OCI-LY1 (cell line): ENCODE measurements at regions not wholly inside any gene's neighbourhood (a gene's known extent, or its start where the extent isn't known, plus 50 kb on each side); places are given as distances from the start of the nearest gene placed in this dataset.

Source experiments
- H2AFZ ChIP-seq: fragments of 200-600 bp; sonication (generic), shearing (Covaris generic); 2 replicates; pipeline ENCODE4 v1.6.0; 2014; ENCODE audit warnings: antibody characterized with exemption, mild to moderate bottlenecking, low read length
- H3F3A ChIP-seq: fragments of 200-600 bp; sonication (generic), shearing (Covaris generic); 2 replicates; pipeline ENCODE4 v1.6.0; 2014; ENCODE audit warnings: mild to moderate bottlenecking, antibody characterized with exemption, low read length, moderate library complexity; ENCODE audit not compliant: insufficient read depth
- H3K27ac ChIP-seq: fragments of 200-600 bp; sonication (generic); 2 replicates; pipeline ENCODE4 v1.5.1; 2014; ENCODE audit warnings: low read length, mixed run types, mild to moderate bottlenecking, low read depth; ENCODE audit not compliant: poor library complexity, severe bottlenecking
- H3K27me3 ChIP-seq: fragments of 200-600 bp; sonication (generic); 2 replicates; pipeline ENCODE4 v1.6.0; 2014; ENCODE audit warnings: antibody characterized with exemption, mild to moderate bottlenecking, low read length, moderate library complexity; ENCODE audit not compliant: insufficient read depth
- H3K36me3 ChIP-seq: fragments of 200-600 bp; sonication (generic); 2 replicates; pipeline ENCODE4 v1.6.1; 2014; ENCODE audit warnings: mild to moderate bottlenecking, antibody characterized with exemption, low read length, moderate library complexity, mixed read lengths; ENCODE audit not compliant: insufficient read depth
- H3K4me1 ChIP-seq: fragments of 200-600 bp; sonication (generic); 2 replicates; pipeline ENCODE4 v1.5.1; 2014; ENCODE audit warnings: mild to moderate bottlenecking, low read length, moderate library complexity; ENCODE audit not compliant: insufficient read depth, severe bottlenecking
- H3K4me2 ChIP-seq: fragments of 200-600 bp; sonication (generic), shearing (Covaris generic); 2 replicates; pipeline ENCODE4 v1.6.1; 2014; ENCODE audit warnings: low read length
- H3K4me3 ChIP-seq: fragments of 200-600 bp; sonication (generic); 2 replicates; pipeline ENCODE4 v1.5.1; 2014; ENCODE audit warnings: low read length, low read depth, mild to moderate bottlenecking, mixed read lengths; ENCODE audit not compliant: poor library complexity, severe bottlenecking
- H3K79me2 ChIP-seq: fragments of 200-600 bp; shearing (Covaris generic); 2 replicates; pipeline ENCODE4 v1.6.1; 2016; ENCODE audit warnings: mixed run types, low read length, mixed read lengths; ENCODE audit not compliant: insufficient read depth
- H3K9ac ChIP-seq: fragments of 200-600 bp; sonication (generic), shearing (Covaris generic); 2 replicates; pipeline ENCODE4 v1.6.1; 2014; ENCODE audit warnings: mild to moderate bottlenecking, low read length, mixed read lengths
- H3K9me2 ChIP-seq: fragments of 200-600 bp; sonication (generic), shearing (Covaris generic); 2 replicates; pipeline ENCODE4 v1.6.1; 2014; ENCODE audit warnings: low read depth, mild to moderate bottlenecking, low read length, mixed read lengths
- H3K9me3 ChIP-seq: fragments of 200-600 bp; shearing (Covaris generic); 2 replicates; pipeline ENCODE4 v1.6.1; 2014; ENCODE audit warnings: low read length, mixed read lengths
- H4K20me1 ChIP-seq: fragments of 200-600 bp; sonication (generic), shearing (Covaris generic); 2 replicates; pipeline ENCODE4 v1.6.0; 2016; ENCODE audit warnings: mild to moderate bottlenecking, low read length; ENCODE audit not compliant: insufficient read depth
- CTCF ChIP-seq: fragments of 200-600 bp; sonication (generic), shearing (Covaris generic); IDR thresholded peaks from 2 replicates; pipeline ENCODE4 v1.5.1; 2017; ENCODE audit warnings: mild to moderate bottlenecking, antibody characterized with exemption, low read length, moderate library complexity, mixed read lengths
- EZH2 ChIP-seq: fragments of 200-600 bp; sonication (generic), shearing (Covaris generic); IDR thresholded peaks from 2 replicates; pipeline ENCODE4 v1.8.0; 2017; ENCODE audit warnings: borderline replicate concordance, mixed run types, mild to moderate bottlenecking, antibody characterized with exemption, low read length, moderate library complexity, mixed read lengths

DNA sequence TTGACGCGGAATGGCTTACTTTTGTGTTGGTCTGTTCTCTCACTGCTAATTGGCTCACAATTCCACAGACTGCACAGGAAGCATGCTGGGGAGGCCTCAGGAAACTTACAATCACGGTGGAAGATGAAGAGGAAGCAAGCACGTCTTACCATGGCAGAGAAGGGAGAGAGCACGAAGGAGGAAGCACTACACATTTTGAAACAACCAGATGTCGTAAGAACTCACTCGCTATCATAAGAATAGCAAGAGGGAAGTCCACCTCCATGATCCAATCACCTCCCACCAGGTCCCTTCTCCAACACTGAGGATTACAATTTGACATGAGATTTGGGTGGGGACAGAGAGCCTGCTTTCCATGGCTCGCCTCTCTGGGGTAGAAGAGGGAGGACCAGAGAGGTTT, 106.2 kb downstream of the KCNF1 start:
- H3K9me2 ChIP-seq = no peaks in the 10 kb centered on the region
- no peaks in the 10 kb centered on the region for H3F3A ChIP-seq
- no peak overlapping the region for H3K4me2 ChIP-seq
- no peak overlapping the region for H3K9ac ChIP-seq
- H3K79me2 ChIP-seq = no peaks in the 10 kb centered on the region
- no peak overlapping the region for H3K4me3 ChIP-seq
- H3K27me3 ChIP-seq = peaks cover 7% of the 10 kb centered on the region; the same call in 1 of the 2 replicates
- H3K36me3 ChIP-seq = no peaks in the 10 kb centered on the region
- H4K20me1 ChIP-seq = no peaks in the 10 kb centered on the region
- H2AFZ ChIP-seq = no peak overlapping the region
- no peaks in the 10 kb centered on the region for H3K4me1 ChIP-seq
- no peak overlapping the region for H3K27ac ChIP-seq
- no peak for TF ChIP-seq EZH2
- H3K9me3 ChIP-seq = no peaks in the 10 kb centered on the region

DNA sequence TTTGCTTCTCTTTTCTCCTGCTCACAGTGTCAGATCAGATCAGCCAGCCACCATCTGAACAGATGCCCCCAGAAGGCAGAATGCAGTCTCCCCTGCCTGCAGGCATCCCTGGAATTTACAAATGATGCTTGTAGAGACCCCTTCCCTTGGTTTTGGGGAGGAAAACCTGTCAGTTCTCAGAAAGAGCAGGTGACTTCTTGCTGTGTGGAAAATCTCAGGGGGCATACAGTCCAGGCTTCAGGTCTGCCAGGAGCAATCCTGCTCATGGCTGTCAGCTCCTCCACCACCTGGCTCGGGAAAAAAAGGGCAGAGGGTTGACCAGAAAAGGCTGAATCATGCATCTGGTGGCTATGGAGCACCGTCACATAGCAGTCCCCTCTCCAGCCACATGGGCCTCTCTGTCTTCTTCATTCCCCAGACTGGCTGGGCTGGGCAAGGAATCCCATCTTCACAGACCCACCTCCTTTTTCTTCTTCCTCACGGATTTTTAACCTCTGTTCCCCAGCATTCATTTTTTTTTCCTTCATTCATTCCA, 107.0 kb downstream of the KCNF1 start:
- no peak overlapping the region for H3K27ac ChIP-seq
- H3K9me3 ChIP-seq = no peaks in the 10 kb centered on the region
- H3K4me2 ChIP-seq = no peak overlapping the region
- no peaks in the 10 kb centered on the region for H3K36me3 ChIP-seq
- H3K9me2 ChIP-seq = no peaks in the 10 kb centered on the region
- H3K4me1 ChIP-seq = no peaks in the 10 kb centered on the region
- TF ChIP-seq CTCF = no peak
- no peak for TF ChIP-seq EZH2
- H3K4me3 ChIP-seq = no peak overlapping the region
- H4K20me1 ChIP-seq = no peaks in the 10 kb centered on the region
- no peak overlapping the region for H3K9ac ChIP-seq
- no peaks in the 10 kb centered on the region for H3F3A ChIP-seq
- H2AFZ ChIP-seq = no peak overlapping the region
- H3K27me3 ChIP-seq = peaks cover 6% of the 10 kb centered on the region; the same call in 1 of the 2 replicates
- H3K79me2 ChIP-seq = no peaks in the 10 kb centered on the region

DNA sequence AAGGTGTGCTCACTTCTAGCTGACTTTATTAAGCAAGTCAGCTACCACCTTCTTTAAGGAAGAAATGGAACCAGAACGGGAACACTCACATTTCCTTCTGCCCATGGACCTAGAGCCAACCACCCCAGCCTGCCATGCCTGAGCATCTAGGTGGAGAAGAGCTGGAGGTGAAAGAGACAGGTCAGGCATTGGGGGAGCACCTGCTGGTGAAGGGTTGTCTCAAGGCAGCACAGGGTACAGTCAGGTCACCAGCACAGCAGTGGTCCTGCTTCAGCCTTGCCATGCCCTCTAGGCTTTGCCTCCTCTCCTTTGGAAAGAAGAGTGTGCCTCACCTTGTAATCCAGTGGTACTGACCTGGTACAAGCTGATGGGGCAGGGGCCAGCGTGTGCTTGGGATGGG, 107.9 kb downstream of the KCNF1 start:
- Histone ChIP-seq H3K4me2 (no peak overlapping the region), H3F3A (no peaks in the 10 kb centered on the region), H3K36me3 (no peaks in the 10 kb centered on the region), H3K9ac (no peak overlapping the region), H3K27me3 (peaks cover 3% of the 10 kb centered on the region; the same call in 1 of the 2 replicates), H3K79me2 (no peaks in the 10 kb centered on the region), H3K9me2 (no peaks in the 10 kb centered on the region), H3K9me3 (no peaks in the 10 kb centered on the region), H4K20me1 (no peaks in the 10 kb centered on the region), H3K27ac (no peak overlapping the region), H2AFZ (no peak overlapping the region), H3K4me1 (no peaks in the 10 kb centered on the region), H3K4me3 (no peak overlapping the region)
- no peak for TF ChIP-seq EZH2
- no peak for TF ChIP-seq CTCF

DNA sequence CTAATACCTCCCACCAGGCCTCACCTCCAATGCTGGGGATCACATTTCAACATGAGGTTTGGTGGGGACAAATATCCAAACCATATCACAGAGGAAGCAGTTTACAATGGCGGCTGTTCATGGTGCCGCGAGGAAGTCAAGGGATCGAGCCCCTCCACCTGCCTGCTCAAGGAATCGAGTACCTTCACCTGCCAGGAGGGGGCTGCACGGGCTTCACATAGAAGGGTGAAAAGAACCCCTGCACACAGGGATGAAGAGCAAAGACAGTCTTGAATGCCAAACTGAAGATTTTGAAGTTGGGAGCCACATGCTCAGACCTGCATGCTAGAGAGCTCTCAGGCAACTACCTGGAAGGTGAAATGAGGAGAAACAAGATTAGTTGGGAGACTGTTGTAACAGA, 110.3 kb downstream of the KCNF1 start:
- Histone ChIP-seq H3K4me3 (no peak overlapping the region), H3F3A (no peaks in the 10 kb centered on the region), H3K36me3 (no peaks in the 10 kb centered on the region), H3K27me3 (peaks cover 3% of the 10 kb centered on the region; the same call in 1 of the 2 replicates), H3K9ac (no peak overlapping the region), H2AFZ (no peak overlapping the region), H3K4me1 (no peaks in the 10 kb centered on the region), H3K79me2 (no peaks in the 10 kb centered on the region), H3K9me3 (no peaks in the 10 kb centered on the region), H3K9me2 (no peaks in the 10 kb centered on the region), H3K27ac (no peak overlapping the region), H3K4me2 (no peak overlapping the region), H4K20me1 (no peaks in the 10 kb centered on the region)
- no peak for TF ChIP-seq EZH2
- peak; percentile 29; the same call in 1 of the 2 replicates for TF ChIP-seq CTCF
